Endothelial cell of umbilical vein (primary cell): ENCODE measurements at regions not wholly inside any gene's neighbourhood (a gene's known extent, or its start where the extent isn't known, plus 50 kb on each side); places are given as distances from the start of the nearest gene placed in this dataset.

Experiments
- POLR2A ChIP-seq: IDR thresholded peaks from 2 replicates; pipeline ENCODE4 v1.6.1; 2012; ENCODE audit warnings: low read depth, mild to moderate bottlenecking, control low read depth, low read length
- POLR2AphosphoS5 ChIP-seq: IDR thresholded peaks from 2 replicates; pipeline ENCODE4 v1.6.1; 2012; ENCODE audit warnings: low read depth, mild to moderate bottlenecking, control low read depth, low read length, moderate library complexity; ENCODE audit not compliant: insufficient read depth

DNA sequence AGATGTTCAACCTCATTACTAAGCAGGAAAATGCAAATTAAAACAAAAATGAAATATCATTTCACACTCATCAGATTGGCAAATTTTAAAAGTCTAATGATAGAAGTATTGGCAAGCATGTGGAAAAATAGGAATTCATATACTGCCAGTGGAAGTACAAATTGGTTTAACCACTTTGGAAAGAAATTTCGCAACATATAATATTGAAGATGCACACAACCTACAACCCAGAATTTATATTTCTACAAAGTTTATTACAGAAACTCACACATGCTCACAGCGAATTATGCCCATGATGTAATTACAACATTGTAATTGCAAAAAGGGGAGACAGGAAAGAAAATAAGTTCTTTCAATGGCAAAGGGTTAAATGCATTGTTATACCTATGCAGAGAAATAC is 324.1 kb downstream of the IGSF11 start:
- no peak for TF ChIP-seq POLR2AphosphoS5
- TF ChIP-seq POLR2A, result no peak
